ENCODE measurements at regions not wholly inside any gene's neighbourhood (a gene's known extent, or its start where the extent isn't known, plus 50 kb on each side); places are given as distances from the start of the nearest gene placed in this dataset.

DNA sequence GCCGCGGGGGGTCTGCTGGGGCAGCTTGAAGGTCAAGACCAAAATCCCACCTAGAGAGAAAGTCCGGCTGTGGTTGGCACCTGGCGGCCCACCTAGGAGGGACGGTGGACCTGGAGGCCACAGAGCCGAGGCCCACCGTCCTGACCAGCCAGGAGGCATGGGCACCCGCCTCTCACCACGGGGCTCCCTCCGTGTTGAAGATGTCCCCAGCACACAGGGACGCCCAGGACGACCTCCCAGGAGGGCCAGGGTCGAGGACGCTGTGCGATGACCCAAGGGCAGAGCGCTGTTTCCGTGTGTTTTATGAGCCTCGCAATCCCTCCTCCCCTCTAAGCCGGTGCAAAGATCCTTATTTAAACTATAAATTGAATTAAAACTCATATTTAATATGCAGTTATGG, 131.2 kb downstream of the C16orf95 start:
- TF ChIP-seq CTCF (IDR thresholded peaks at IDR 0.05) (no peak), POLR2A (IDR thresholded peaks at IDR 0.05) (no peak)

All from vagina (tissue), 2 donors.